NCI-H2227 (cell line): ENCODE measurements at regions not wholly inside any gene's neighbourhood (a gene's known extent, or its start where the extent isn't known, plus 50 kb on each side); places are given as distances from the start of the nearest gene placed in this dataset.
"Not testable (repeated sequence)": the region's sequence is repeated elsewhere in the genome, so short reads cannot be mapped to it uniquely, and the experiment has no call there.

Experiments
- DNase-seq: peaks from one replicate; lab custom pipeline; 2025; ENCODE audit not compliant: unreplicated experiment; lab: John Stamatoyannopoulos, UW

DNA sequence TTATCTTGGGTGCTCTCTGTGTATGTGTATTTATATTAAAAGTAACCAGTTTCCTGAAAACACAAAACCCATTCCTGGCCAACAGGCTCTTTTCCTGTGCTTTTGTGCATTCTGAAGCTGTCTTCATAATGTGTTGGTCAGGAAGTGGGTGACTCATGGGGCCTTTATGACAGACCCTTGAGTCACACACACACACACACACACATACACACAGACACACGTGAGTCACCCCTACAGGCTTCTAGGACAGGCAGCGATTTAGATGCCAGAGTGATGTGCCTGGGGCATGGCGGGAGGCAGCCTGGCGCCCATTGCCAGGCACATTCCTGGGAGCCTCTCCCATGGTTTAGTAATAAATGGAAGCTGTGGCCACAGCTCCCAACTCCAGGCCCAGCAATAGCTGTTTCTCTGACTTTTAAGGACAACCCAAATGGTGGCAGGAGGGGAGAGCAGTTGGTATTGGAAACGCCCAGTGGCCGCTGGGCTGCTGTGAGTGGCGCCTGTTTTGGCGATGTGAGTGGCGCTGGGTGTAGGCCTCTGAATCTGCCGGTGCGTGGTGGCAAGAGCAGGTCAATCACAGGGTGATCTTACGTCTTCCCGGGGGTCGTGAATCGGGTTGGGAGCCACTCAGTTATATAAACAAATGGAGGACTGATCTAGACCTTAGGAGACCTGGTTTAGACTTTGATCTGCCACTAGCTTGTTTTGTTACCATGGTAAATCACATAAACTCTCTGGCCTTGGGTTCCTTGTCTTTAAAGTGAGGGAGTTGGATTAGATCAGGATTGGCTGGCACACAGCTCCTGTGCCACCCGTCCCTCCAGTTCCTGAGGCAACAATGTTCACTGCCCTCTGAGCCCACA, 150.7 kb upstream of the DLX2 start:
- DNase-seq = peak; percentile 32

DNA sequence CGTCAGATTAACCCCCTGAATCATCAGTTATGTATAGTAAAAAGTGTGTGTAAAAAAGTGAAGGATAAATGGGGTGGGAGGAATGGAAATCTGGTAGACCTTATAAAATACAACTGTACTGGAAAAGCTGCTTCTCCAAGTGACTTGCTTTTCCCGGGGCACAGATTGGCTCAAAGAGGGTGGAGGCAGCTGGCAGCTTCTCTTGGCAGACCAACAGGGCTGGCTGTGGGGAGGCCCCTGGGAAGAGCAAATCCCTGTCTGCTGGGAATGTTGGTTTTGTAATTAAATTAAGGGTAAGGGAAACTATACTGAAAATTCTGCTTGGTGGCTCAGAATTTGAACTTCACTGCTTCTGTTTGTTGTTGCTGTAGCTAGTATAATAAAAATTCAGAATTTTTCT, 154.2 kb upstream of the DLX2 start:
- DNase-seq = no peak

DNA sequence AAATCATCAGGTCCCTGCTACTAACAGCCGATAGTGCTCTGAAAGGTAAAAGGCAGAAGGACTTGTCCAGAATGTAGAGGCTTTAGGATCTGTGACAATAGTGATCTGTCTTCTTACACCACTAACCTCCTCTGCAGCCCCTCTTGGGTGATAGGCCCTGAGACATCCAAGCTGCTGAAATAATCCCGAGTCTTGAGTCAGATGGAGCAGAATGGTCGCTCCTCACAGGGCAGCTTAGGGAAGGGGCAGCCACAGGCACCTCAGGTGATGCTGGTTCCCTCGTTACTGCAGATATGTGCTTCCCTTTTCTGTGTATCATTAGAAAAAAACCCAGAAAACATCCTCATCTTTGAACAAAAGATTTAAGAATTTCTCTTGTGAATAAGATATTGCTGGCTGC, 157.1 kb upstream of the DLX2 start:
- DNase-seq = no peak

DNA sequence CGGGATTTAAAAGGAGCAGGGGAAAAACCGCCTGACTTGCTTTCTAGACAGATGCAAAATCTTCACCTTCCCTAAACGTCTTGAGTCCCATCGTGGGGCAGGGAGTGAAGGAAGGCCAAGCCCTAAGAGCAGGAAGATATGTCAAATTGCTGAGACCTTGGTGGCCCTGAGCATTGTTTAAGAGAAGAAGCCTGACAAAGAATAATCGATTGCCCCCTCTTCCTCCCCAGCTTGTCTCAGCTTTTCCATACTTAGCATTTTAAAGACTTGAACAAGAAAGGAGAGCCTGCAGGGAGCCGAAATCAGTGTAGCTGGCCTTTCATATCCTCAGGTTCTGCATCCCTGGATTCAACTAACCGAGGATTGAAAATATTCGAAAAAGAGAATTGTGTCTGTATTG, 157.6 kb upstream of the DLX2 start:
- DNase-seq = no peak

DNA sequence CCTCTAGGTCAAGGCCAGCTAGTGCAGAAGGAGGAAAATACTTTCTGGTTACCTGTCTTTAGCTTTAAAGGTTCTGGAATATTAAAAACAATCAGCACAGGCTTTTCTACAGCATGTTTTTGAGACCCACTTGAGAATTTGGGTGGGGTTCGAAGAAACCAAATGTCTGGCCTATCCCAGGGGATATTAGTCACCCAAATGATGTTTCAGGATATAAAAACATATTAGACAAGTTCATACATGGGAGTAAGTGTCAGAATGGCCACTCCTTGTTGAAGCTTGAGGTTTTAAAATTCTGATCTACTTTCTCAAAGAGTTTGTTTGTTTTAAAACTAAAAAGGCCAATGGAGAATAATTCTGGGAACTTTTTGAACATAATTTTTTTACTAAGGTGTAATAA, 158.6 kb upstream of the DLX2 start:
- no peak for DNase-seq

DNA sequence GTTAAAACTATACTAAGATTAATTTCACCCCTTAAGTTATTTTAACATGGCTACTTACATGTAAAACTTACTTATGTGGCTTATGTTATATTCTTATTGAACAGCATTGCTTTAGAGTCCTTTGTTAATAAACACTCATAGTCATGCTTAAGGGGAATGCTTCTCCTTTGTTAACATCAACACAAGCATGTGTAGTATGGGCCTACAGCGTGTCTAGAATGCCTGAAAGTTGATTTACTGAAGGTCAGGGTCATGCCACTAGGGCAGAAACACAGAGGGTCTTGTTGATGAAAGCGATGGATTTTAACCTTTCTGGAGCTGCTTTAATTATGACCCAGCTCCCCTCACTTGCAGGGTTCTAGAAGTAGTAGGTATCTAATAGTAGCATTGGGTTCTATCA, 159.8 kb upstream of the DLX2 start:
- no peak for DNase-seq

DNA sequence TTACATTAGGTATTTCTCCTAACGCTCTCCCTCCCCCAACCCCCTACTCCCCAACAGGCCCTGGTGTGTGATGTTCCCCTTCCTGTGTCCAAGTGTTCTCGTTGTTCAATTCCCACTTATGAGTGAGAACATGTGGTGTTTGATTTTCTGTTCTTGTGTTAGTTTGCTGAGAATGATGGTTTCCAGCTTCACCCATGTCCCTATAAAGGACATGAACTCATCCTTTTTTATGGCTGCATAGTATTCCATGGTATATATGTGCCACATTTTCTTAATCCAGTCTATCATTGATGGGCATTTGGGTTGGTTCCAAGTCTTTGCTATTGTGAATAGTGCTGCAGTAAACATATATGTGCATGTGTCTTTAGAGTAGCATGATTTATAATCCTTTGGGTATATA, 162.1 kb upstream of the DLX2 start:
- DNase-seq = not testable (repeated sequence)

DNA sequence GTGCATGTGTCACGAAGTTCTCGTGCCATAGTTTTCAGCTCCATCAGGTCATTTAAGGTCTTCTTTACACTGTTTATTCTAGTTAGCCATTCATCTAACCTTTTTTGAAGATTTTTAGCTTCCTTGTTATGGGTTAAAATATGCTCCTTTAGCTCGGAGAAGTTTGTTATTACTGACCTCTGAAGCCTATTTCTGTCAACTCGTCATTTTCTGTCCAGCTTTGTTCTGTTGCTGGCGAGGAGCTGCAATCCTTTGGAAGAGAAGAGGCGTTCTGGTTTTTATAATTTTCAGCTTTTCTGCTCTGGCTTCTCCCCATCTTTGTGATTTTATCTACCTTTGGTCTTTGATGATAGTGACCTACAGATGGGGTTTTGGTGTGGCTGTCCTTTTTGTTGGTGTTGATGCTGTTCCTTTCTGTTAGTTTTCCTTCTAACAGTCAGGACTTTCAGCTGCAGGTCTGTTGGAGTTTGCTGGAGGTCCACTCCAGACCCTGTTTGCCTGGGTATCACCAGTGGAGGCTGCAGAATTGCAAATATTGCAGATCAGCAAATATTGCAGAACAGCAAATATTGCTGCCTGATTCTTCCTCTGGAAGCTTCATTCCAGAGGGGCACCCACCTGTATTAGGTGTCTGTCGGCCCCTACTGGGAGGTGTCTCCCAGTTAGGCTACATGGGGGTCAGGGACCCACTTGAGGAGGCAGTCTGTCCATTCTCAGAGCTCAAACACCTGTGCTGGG, 157.7 kb upstream of the ITGA6 start:
- DNase-seq = not testable (repeated sequence)

DNA sequence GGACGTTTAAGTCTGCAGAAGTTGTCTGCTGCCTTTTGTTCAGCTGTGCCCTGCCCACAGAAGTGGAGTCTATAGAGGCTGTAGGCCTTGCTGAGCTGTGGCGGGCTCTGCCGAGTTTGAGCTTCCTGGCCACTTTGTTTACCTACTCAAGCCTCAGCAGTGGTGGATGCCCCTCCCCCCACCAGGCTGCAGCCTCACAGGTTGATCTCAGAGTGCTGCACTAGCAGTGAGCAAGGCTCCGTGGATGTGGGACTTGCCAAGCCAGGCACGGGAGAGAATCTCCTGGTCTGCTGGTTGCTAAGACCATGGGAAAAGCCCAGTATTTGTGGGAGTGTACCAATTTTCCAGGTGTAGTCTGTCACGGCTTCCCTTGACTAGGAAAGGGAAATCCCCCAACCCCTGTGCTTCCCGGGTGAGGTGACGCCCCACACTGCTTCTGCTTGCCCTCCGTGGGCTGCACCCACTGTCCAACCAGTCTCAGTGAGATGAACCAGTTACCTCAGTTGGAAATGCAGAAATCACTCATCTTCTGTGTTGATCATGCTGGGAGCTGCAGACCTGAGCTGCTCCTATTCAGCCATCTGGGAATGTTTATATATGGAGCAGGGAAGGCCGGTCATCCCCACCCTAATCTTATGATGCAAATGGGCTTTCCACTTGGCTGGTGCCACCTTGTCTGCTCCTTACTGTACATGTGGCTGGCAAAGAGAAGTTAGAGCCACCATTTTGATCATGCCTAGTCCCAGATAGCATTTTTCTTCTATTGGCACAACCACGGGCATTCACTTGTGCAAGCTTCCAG, 156.9 kb upstream of the ITGA6 start:
- DNase-seq = peak; percentile 44

DNA sequence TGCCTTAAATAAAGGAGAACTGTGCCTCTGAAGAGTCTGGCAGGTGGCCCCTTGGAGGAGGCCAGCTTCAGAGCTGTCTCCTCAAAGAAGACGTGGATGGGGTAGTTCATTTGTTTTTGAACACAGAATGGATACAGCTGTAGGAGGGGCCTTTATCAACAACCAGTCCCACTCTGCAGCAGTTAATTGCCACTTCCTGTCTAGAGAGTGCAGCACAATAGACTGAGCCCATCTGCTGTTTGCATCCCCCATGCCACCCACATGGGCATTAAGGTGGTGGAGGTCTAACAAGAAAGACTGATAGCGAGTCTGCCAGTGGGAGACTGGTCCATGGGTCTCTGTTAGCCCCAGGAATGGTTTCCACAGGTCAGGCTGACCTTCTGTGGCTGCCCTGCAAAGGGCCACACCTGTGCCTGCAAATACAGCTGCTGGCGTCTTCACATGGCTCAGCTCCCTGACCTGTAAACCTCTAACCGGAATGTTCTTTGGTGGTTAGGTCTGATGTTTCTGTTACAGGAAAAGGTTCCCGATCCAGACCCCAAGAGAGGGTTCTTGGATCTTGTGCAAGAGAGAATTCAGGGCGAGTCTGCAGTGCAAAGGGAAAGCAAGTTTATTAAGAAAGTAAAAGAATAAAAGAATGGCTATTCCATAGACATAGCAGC, 153.3 kb upstream of the ITGA6 start:
- DNase-seq = no peak

DNA sequence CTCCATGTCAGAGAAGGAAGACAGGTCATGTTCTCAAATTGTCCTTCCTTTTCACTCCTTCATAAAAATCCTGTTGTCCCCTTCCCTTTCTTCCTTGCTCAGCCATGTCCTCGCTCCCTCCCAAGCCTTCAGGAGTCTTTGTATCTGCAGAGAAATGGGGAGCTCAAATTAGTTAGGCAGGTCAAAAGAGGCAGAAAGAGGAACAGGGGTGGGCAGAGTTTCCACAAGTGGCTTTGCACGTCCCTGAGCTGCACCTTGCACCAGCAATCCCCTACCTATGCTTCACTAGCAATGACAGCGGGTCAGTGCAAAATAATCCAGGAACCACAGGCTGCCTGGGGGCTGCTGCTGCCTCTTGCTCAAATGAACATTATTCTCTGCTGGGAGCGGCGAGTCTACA, 152.1 kb upstream of the ITGA6 start:
- no peak for DNase-seq

DNA sequence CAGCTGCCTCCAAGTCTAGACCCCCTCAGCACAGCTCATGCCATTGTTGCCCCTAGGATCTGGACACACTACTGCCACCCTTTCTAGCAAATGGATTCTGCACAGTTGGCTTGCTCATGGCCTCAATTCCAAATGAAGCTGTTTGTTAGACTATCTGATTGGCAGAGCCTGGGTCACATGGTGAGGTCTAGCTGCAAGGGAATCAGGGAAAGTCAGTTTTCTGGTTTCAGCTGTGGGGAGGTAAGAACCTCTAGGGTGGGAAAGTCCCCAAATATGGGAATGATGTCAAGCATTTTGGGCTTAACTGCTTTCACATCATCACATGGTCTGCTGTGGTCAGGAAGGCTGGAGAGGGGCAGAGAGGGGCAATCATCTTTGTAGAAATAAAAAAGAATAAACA, 150.4 kb upstream of the ITGA6 start:
- no peak for DNase-seq

DNA sequence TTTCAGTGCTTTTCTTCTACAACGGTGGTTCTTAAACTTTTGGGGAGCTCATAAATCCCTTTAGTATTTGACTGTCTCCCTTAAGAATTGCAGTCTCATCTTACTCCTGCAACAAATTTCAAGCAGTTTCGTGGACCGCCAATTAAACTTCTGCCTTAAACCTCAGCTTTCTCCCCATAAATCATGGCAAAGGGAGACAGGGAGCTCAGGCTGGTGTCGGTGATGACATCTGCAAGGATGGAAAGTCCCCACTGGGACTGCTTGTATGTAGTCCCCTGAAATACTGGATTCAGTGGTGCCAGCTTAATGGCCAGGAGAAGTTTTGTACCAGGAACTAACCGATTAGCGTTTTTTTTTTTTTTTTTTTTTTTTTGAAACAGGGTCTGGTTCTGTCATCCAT, 148.7 kb upstream of the ITGA6 start:
- DNase-seq = no peak

DNA sequence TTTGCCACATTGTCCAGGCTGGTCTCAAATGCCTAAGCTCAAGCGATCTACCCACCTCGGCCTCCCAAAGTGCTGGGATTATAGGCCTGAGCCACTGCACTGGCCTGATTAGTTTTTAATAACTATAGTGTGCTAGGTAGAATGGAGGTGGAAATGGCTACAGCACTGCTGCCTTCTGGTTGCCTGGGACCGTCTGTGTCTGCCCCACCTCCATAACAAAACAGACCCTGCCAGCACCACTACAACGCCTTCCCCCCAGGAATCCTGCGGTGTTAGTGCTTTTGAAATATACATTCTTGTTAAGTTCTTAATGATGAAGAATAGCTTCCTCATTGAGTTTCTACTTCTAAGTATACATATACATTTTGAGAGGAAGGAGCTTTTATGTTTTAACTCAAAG, 148.2 kb upstream of the ITGA6 start:
- DNase-seq = no peak

DNA sequence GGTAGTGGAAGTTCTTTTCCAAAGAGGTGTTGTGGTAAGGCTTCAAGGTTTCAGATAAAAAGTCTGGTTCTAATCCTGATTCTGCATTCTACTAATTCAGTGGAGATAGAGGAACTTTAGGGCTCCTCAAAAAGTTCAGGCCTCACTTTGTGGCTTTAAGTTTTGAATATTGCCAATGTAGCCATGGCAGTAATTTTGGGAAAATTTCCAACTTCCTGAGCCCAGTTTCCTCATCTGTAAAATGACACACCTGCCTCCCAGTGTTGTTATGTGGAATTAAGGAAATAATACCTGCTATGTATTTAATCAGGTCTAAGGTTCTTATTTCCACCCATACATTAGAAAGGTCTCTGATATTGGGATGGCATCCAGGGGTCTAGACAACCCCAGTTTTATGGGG, 147.6 kb upstream of the ITGA6 start:
- no peak for DNase-seq

DNA sequence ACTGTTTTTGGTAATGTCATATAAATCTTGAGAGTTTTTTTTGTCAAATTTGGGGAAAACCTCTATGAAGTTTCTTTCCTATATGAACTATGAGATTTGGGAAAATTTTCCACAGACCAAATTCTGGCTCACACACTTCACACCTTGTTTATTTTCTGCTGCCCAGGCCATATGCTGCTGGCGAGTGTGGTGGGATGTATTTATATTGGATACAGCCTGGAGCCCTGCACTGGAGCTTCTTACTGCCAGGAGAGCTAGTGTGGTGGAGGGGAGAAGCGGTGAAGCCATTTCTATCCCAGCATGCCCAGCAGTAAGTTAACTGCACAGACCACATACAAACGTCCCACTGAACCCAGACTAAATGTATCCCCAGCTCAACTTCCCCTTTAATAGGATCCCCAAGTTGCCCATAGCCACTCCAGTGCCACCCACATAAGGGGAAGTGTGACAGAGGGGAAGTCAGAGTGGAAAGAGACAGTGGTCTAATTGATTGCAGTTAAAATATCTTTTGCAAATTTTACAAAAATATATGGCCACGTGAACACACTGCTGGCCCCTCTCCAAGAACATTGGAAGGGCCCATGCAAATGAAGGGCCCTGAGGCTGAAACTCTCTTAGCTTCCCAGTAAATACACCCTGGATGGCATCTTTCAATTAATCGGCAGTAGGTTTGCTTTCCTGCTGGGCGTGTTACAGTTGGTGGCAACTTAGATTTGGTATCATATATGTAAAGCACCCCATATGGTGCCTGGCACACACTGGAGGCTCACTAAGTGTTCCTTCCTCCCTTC, 146.6 kb upstream of the ITGA6 start:
- no peak for DNase-seq

DNA sequence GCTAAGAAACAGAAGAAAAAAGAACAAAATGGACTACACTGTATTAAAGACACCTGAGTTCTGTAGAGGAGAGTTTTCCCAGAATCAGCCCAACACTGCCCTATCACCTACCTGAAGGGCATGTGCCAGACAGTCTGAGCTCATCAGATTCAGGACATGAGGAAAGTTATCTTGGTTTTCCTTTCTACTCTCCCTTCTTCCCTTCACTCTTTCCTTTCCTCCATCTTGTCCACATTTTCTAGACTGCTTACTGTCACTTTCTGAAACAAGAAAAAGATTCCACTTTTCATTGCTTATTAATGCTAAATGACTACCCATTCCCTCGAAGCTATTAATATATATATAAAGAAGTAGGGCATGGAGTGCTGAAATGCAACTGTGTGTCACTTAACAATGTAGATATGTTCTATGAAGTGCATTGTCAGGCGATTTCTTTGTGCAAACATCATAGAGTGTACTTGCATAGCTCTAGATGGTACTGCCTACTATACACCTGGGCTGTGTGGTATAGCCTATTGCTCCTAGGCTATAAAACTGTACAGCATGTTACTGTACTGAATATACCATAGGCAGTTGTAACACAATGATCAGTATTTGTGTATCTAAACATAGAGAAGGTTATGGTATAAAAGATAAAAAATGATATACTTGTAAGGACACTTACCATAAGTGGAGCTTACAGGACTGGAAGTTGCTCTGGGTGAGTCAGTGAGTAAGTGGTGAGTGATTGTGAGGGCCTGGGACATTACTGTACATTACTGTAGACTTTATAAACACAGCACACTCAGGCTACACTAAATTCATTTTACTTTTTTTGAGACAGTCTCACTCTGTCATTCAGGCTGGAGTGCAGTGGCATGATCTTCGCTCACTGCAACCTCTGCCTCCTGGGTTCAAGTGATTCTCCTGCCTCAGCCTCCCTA, 145.5 kb upstream of the ITGA6 start:
- DNase-seq = no peak

DNA sequence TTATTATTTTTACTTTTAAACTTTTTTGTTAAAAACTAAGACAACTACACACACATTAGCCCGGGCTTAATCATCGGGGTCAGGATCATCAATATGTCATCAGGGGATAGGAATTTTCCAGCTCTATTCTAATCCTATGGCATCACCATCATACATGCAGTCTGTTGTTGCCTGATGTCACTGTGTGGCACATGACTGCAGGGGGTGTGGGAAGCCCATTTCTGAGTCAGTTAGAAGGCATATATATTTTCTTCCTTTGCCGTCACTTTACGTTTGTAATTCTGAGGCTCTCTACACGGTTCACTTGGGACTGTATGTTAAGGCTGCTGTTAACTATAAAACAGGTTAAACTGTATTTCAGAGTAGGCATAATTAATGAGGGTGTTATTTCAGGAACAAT, 144.4 kb upstream of the ITGA6 start:
- no peak for DNase-seq

DNA sequence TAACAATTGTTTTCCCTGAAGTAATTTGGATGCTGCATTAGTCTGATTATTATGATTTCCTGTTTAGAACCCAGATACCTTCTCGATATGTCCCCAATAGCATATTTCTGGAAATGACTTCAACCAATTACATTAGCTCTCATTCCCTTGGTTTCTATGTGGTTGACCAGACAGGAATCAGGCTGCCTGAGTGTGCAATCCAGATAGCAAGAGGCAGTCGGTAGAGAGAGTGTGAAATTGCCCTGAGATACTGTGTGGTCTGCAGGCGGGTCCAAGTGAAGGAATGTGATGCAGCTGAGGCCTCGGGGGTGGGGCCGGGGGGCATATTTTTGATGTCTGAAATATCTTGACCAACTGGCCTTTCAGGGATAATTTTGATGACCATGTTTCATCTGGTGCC, 143.9 kb upstream of the ITGA6 start:
- DNase-seq = no peak
